ENCODE measurements at regions not wholly inside any gene's neighbourhood (a gene's known extent, or its start where the extent isn't known, plus 50 kb on each side); places are given as distances from the start of the nearest gene placed in this dataset.

- no peak for TF ChIP-seq CTCF (IDR thresholded peaks at IDR 0.05; ENCODE audit: insufficient read depth, low read length, poor library complexity, severe bottlenecking)
- TF ChIP-seq EZH2phosphoT487 (conservative IDR thresholded peaks at IDR 0.05; ENCODE audit: low read length): no peak
Measured at GRCh38 chr12:94762943-94763342, 112.6 kb upstream of the TMCC3 start.
